A673 (cell line): ENCODE measurements at regions not wholly inside any gene's neighbourhood (a gene's known extent, or its start where the extent isn't known, plus 50 kb on each side); places are given as distances from the start of the nearest gene placed in this dataset.

ENCODE experiments used
- EZH2 ChIP-seq: fragments of 200-600 bp; sonication (generic); IDR thresholded peaks from 2 replicates; pipeline ENCODE4 v1.6.1; 2017; ENCODE audit warnings: borderline replicate concordance, low read depth, mild to moderate bottlenecking, mixed read lengths, antibody characterized with exemption, low read length; ENCODE audit not compliant: poor library complexity, severe bottlenecking
- TF ChIP-seq, protein P1 (sequence below): fragments of 300-800, 200-600 bp; sonication (generic); conservative IDR thresholded peaks from 2 replicates; pipeline ENCODE4 v1.5.1; 2017; ENCODE audit warnings: low read depth, mild to moderate bottlenecking, antibody characterized with exemption, low read length, moderate library complexity, mixed read lengths

DNA sequence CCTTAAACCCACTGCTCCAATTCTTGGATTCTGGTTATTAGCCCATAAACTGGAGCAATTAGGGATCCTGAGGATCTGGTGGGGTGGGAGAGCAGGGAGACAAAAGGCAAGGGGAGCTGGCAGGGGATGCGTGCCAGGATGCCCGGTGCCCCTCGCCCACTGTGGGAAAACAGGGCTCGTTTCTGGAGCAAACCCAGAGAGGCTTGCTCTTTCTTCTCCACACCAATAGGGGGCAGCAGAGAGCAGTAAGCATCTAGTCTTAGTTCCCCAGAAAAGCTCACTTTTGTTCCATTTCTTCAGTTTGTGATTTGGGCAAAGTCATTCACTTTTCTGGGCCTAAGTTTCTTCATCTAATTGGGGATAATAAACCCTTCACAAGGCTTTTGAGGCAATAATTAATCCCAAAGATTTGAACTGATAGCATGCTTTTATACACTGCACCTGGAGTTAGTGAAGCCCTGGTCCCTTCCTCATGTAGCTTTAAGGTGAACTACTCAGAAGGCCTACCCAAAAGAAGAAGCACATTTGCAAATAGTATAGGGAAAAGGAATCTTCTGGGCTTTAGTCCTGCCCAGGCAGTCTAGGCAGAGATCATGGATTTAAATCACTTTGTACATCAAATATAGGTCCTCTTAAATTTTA is 160.6 kb upstream of the USP24 start:
- TF ChIP-seq, protein P1, sequence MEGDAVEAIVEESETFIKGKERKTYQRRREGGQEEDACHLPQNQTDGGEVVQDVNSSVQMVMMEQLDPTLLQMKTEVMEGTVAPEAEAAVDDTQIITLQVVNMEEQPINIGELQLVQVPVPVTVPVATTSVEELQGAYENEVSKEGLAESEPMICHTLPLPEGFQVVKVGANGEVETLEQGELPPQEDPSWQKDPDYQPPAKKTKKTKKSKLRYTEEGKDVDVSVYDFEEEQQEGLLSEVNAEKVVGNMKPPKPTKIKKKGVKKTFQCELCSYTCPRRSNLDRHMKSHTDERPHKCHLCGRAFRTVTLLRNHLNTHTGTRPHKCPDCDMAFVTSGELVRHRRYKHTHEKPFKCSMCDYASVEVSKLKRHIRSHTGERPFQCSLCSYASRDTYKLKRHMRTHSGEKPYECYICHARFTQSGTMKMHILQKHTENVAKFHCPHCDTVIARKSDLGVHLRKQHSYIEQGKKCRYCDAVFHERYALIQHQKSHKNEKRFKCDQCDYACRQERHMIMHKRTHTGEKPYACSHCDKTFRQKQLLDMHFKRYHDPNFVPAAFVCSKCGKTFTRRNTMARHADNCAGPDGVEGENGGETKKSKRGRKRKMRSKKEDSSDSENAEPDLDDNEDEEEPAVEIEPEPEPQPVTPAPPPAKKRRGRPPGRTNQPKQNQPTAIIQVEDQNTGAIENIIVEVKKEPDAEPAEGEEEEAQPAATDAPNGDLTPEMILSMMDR: peak; percentile 84
- TF ChIP-seq EZH2: no peak
